GM12874 (cell line): ENCODE measurements at regions not wholly inside any gene's neighbourhood (a gene's known extent, or its start where the extent isn't known, plus 50 kb on each side); places are given as distances from the start of the nearest gene placed in this dataset.

Experiments
- TF ChIP-seq, protein P1 (sequence below): IDR thresholded peaks from 2 replicates; pipeline ENCODE4 v1.5.1; 2011; ENCODE audit warnings: low read depth, mild to moderate bottlenecking, control low read depth, low read length, moderate library complexity; ENCODE audit not compliant: insufficient read depth

DNA sequence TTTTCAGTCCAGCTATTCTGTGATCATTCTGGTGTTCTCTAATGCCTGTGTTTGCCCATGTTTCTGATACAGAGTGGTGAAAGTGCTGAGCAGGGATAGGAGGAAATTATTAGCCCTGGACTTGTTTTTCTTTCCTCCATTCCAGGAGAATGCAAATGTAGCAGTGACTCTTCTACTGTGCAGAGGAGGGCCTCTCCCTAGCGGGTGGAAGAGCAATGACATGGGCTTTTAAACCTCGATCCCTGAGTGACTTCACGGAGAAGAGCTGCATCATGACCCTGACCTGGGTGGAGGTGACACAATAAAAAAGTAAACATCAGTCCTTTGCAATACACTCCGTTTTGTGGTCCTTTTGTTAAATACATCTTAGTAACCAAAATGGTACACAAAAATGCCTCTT, 68.0 kb upstream of the NETO1 start:
- TF ChIP-seq, protein P1, sequence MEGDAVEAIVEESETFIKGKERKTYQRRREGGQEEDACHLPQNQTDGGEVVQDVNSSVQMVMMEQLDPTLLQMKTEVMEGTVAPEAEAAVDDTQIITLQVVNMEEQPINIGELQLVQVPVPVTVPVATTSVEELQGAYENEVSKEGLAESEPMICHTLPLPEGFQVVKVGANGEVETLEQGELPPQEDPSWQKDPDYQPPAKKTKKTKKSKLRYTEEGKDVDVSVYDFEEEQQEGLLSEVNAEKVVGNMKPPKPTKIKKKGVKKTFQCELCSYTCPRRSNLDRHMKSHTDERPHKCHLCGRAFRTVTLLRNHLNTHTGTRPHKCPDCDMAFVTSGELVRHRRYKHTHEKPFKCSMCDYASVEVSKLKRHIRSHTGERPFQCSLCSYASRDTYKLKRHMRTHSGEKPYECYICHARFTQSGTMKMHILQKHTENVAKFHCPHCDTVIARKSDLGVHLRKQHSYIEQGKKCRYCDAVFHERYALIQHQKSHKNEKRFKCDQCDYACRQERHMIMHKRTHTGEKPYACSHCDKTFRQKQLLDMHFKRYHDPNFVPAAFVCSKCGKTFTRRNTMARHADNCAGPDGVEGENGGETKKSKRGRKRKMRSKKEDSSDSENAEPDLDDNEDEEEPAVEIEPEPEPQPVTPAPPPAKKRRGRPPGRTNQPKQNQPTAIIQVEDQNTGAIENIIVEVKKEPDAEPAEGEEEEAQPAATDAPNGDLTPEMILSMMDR = no peak

DNA sequence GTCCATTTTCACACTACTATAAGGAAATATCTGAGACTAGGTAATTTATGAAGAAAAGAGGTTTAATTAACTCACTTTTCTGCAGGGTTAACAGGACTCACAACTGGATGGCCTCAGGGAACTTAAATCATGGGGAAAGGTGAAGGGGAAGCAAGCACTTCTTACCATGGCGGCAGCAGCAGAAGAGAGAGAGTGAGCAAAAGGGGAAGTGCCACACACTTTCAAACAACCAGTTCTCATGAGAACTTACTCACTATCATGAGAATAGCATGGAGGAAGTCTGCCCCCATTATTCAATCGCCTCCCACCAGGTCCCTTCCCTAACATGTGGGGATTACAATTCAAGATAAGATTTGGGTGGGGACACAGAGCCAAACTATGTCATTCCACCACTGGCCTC, 55.1 kb upstream of the NETO1 start:
- TF ChIP-seq, protein P1 = no peak
